HL-60 (cell line): ENCODE measurements at regions not wholly inside any gene's neighbourhood (a gene's known extent, or its start where the extent isn't known, plus 50 kb on each side); places are given as distances from the start of the nearest gene placed in this dataset.

ENCODE experiments used
- DNase-seq, 2 experiments: peaks; one replicate each; pipeline ENCODE4 v3.0.0-alpha.2; 2010 to 2020; ENCODE audit warnings: low read depth in 1 of 2, low spot score in 1 of 2
- H3K27ac ChIP-seq: fragments of 250-450 bp; sonication (Bioruptor Pico); replicated peaks from 2 replicates; pipeline ENCODE4 v1.5.1; 2020; ENCODE audit warnings: mild to moderate bottlenecking, moderate library complexity
- H3K27me3 ChIP-seq: fragments of 250-450 bp; sonication (Bioruptor Pico); 2 replicates; pipeline ENCODE4 v1.5.1; 2021; ENCODE audit warnings: mild to moderate bottlenecking, moderate library complexity; ENCODE audit not compliant: insufficient read depth, poor library complexity, severe bottlenecking
- H3K4me3 ChIP-seq: replicated peaks from 2 replicates; pipeline ENCODE4 v1.5.1; 2011; ENCODE audit warnings: mild to moderate bottlenecking, control low read depth, low read length; ENCODE audit not compliant: insufficient read depth
- GABPA ChIP-seq: IDR thresholded peaks from 2 replicates; pipeline ENCODE4 v1.6.1; 2012; ENCODE audit warnings: low read depth
- POLR2AphosphoS5 ChIP-seq: IDR thresholded peaks from 2 replicates; pipeline ENCODE4 v1.6.1; 2012; ENCODE audit warnings: low read depth
- SPI1 ChIP-seq: IDR thresholded peaks from 2 replicates; pipeline ENCODE4 v1.6.1; 2012; ENCODE audit warnings: low read depth, mild to moderate bottlenecking, borderline replicate concordance
- TF ChIP-seq, protein P1 (sequence below): IDR thresholded peaks from one replicate; pipeline ENCODE4 v1.5.1; 2011; ENCODE audit warnings: low read length, control low read depth, inconsistent platforms; ENCODE audit not compliant: insufficient read depth
- TF ChIP-seq, protein P2 (sequence below): IDR thresholded peaks from 2 replicates; pipeline ENCODE4 v1.6.1; 2012; ENCODE audit warnings: low read depth; ENCODE audit not compliant: insufficient replicate concordance

DNA sequence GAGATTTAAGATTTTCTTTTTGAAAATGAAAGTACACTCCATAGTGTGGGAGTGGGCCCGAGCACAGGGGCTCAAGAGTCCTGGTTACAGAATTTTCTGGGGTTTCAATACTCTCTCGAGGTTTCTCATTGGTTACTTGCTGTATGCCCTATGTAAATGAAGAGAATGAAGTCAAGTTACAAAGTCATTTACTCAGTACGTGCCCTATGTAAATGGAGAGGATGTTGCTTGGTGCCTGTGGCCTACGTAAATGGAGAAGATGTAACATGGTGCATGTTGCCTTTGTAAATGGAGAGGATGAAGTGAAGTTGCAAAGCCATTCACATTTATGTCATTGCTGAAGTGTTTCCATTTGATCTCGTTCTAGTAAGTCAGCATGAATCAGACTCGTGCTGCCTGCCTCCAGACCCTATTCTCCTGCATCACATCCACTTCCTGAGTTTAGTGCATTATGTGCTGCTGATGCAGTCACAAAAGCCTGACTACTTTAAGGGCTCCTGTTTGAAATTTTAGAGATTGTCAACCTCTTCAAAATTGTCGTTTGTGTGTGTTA is 302.0 kb downstream of the ZBBX start:
- TF ChIP-seq, protein P1, sequence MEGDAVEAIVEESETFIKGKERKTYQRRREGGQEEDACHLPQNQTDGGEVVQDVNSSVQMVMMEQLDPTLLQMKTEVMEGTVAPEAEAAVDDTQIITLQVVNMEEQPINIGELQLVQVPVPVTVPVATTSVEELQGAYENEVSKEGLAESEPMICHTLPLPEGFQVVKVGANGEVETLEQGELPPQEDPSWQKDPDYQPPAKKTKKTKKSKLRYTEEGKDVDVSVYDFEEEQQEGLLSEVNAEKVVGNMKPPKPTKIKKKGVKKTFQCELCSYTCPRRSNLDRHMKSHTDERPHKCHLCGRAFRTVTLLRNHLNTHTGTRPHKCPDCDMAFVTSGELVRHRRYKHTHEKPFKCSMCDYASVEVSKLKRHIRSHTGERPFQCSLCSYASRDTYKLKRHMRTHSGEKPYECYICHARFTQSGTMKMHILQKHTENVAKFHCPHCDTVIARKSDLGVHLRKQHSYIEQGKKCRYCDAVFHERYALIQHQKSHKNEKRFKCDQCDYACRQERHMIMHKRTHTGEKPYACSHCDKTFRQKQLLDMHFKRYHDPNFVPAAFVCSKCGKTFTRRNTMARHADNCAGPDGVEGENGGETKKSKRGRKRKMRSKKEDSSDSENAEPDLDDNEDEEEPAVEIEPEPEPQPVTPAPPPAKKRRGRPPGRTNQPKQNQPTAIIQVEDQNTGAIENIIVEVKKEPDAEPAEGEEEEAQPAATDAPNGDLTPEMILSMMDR: no peak
- no peak for TF ChIP-seq SPI1
- TF ChIP-seq POLR2AphosphoS5: no peak
- TF ChIP-seq, protein P2, sequence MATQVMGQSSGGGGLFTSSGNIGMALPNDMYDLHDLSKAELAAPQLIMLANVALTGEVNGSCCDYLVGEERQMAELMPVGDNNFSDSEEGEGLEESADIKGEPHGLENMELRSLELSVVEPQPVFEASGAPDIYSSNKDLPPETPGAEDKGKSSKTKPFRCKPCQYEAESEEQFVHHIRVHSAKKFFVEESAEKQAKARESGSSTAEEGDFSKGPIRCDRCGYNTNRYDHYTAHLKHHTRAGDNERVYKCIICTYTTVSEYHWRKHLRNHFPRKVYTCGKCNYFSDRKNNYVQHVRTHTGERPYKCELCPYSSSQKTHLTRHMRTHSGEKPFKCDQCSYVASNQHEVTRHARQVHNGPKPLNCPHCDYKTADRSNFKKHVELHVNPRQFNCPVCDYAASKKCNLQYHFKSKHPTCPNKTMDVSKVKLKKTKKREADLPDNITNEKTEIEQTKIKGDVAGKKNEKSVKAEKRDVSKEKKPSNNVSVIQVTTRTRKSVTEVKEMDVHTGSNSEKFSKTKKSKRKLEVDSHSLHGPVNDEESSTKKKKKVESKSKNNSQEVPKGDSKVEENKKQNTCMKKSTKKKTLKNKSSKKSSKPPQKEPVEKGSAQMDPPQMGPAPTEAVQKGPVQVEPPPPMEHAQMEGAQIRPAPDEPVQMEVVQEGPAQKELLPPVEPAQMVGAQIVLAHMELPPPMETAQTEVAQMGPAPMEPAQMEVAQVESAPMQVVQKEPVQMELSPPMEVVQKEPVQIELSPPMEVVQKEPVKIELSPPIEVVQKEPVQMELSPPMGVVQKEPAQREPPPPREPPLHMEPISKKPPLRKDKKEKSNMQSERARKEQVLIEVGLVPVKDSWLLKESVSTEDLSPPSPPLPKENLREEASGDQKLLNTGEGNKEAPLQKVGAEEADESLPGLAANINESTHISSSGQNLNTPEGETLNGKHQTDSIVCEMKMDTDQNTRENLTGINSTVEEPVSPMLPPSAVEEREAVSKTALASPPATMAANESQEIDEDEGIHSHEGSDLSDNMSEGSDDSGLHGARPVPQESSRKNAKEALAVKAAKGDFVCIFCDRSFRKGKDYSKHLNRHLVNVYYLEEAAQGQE: no peak
- TF ChIP-seq GABPA: no peak
- DNase-seq: no peak
- Histone ChIP-seq H3K27ac (no peak overlapping the region), H3K27me3 (no peaks in the 10 kb centered on the region), H3K4me3 (no peak overlapping the region)

DNA sequence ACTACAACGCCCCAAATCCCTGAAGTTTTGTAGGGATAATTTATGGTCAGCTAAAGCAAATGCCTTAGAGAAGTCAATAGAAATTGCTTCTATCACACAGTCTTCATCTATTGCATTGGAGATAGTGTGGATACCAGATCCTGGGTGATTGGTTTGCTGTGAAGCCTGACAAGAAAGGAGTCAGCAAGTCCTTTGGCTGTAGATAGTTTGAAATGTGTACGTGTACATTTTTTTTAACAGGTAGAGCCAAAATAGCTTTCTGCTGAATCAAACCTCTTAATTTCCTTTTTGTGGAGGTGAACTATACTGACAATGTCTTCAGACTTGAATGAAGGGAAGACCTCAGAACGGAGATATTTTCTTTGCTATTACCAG is 312.3 kb downstream of the ZBBX start:
- H3K4me3 ChIP-seq: no peak overlapping the region
- no peak for DNase-seq
- H3K27me3 ChIP-seq: no peaks in the 10 kb centered on the region
- TF ChIP-seq POLR2AphosphoS5: no peak
- TF ChIP-seq, protein P1: no peak
- no peak for TF ChIP-seq SPI1
- TF ChIP-seq GABPA: no peak
- TF ChIP-seq, protein P2: no peak
- H3K27ac ChIP-seq: no peak overlapping the region

DNA sequence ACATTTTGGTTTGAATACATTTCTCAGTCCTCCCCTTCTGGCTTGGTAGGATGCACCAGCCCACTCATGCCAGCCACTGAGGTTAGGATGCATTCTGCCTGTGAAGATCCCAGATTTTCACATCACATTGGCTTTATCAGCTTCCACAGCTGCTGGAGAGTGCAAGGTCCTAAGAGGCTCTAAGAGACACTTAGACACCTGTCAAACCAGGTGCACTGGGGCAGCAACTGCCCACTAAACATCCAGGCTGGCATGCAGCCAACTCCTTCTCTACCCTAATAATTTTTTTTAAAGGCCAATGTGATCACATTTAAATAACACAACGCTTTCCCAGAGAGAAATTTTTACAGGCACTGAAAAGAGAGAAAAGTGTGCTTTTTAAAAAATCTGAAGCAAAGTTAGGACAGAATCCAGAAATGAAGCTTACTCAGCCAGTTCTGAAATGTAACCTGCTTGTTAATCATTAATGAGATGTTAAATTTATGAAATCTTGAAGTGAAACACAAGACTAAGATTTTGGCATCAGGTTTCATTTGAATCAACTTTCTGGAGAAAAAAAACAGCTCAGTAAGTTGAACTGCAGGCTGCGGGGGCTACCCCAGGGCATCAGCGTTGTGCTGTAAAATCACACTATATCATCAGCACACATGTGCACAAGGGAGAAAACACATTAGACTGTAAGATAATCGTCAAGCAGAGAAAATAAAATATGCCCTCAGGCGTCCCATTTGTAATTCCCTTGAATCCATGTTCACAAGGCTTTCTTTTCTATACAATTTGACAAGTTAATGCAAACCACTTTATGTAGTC is 312.9 kb downstream of the ZBBX start:
- H3K27me3 ChIP-seq: no peaks in the 10 kb centered on the region
- H3K27ac ChIP-seq: no peak overlapping the region
- TF ChIP-seq GABPA (no peak), POLR2AphosphoS5 (no peak), SPI1 (no peak)
- TF ChIP-seq, protein P2: no peak
- TF ChIP-seq, protein P1: no peak
- DNase-seq: no peak
- H3K4me3 ChIP-seq: no peak overlapping the region
